Esophagus muscularis mucosa (tissue), 3 donors: ENCODE measurements at regions not wholly inside any gene's neighbourhood (a gene's known extent, or its start where the extent isn't known, plus 50 kb on each side); places are given as distances from the start of the nearest gene placed in this dataset.

Experiments used
- CTCF ChIP-seq, 3 experiments: fragments of 200-600 bp in 2 of 3; fragments of 450-650 bp in 1 of 3; sonication (generic) in 2 of 3; IDR thresholded peaks; one replicate each; pipeline ENCODE4 v1.5.1; 2017 to 2019; ENCODE audit warnings: antibody characterized with exemption in 3 of 3, mild to moderate bottlenecking in 2 of 3, moderate library complexity in 1 of 3
- POLR2A ChIP-seq: fragments of 450-650 bp; IDR thresholded peaks from one replicate; pipeline ENCODE4 v1.6.1; 2017; ENCODE audit warnings: antibody characterized with exemption, moderate library complexity, mild to moderate bottlenecking, low read depth

GRCh38 chr2:147428120-147428747, 416.6 kb upstream of the ACVR2A start:
- TF ChIP-seq POLR2A (no peak), CTCF (IDR thresholded peaks at IDR 0.05) (no peak)
